Activated CD8-positive, alpha-beta memory T cell treated with anti-CD3 and anti-CD28 coated beads, Interleukin-2, amount 50 U/mL, for 48 hours (primary cell): ENCODE measurements at regions not wholly inside any gene's neighbourhood (a gene's known extent, or its start where the extent isn't known, plus 50 kb on each side); places are given as distances from the start of the nearest gene placed in this dataset.

Source experiments
- DNase-seq: peaks from one replicate; pipeline ENCODE4 v3.0.0-alpha.2; 2020

DNA sequence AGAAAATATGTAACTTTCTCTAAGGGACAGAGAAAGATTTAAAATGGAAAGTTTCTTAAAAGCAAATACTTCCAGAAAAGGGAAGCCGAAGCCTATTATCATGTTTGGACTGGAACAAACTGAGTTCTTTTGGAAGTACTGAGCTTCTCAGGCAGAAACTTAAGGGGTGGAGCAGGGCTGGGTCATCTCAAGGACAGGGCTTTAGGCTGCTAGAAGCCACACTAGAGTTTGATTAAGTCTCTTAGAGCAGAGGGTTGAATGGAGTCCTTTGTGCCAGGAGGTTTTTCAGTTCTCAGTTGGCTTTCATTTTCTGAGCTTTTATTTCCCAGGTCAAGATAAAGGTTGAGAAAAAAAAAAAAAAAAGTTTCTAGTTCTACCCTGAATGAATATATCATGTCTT, 432.7 kb downstream of the SLITRK5 start:
- DNase-seq: no peak

DNA sequence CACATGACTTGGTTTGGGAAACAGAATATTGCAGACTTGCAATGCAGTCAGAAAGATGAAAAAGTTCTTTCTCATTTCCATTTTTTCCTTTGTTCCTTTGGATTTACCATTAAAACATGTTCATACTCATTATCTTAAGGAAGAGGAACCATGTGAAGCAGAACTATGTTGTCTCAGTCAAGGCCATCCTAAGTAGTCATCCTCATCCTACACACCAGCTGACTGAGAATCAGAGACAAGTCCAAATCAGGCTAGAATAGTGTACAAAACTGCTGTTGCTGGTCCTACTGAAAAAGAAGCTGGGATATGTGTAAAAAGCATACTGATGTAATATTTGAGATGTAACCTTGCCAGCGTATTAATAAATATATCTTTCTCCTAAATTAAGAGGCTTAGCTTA, 433.4 kb downstream of the SLITRK5 start:
- no peak for DNase-seq

DNA sequence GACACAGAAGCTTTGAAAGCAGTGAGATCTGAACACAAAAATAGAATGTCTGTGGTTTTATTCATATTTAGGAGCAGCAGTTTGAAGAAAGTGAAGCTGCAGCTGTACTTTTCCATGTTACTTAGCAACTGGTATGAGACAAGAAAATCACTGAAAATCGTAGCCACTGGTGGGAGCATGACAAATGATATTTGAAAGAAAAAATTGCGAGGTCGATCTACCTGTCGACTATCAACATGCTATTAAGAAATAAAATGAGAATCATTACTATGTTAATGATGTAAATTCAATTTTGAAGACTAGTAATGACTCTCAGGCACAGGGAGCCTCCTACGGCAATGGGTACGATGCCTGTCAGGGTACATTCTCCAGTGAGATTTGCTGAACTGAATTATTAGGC, 436.4 kb downstream of the SLITRK5 start:
- DNase-seq: no peak

DNA sequence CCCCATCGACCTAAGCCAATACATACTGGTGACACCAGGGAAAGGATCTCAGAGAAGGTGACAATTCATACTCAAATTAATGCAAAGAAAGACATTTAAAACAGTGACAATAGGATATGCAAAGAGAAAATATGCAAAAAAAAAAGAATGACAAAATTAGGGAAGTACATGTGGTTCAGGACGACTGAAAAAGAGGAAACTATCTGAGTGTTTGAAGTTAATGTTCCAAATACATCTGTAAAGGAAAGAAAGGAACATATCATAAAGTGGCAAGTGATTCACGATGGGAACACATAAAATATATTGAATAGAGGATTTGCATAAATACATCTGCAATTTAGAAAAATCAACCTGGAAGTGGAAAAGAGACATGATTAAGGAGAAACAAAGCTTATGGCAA, 441.4 kb downstream of the SLITRK5 start:
- no peak for DNase-seq

DNA sequence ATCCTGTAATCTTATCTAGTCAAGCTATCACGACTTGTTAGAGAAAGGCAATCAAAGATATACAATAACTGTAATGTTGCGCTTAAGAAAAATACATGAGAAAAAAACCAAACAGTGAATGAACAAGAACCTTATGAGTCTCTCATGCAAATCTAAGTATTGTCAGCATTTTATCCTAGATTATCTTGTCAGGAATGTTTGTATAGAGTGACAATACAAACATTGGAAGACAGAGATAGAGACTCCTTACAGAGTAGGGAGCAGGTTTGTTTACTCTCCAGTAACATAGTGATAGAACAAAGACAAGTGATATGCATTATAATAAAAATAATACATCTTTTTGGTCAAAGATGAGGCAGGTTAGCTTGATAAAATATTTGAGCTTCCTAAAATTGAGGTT, 444.8 kb downstream of the SLITRK5 start:
- no peak for DNase-seq

DNA sequence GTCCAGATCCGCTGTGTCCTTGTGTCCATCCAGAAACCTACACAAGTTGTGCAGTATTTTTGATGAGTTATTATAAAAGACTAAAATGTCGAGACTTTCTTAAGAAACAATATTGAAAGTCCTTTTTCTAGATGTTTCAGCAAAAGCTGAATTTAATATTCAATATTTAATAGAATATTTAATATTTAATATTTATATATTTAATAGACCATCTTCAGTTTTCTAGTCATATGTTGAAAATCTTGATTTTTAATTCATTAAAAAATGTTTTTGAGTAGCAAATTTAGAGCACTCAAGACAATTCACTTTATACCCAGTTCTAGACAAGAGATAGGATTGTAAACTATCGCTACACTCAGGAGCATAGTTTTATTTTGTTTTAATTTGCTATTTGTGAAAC, 447.8 kb downstream of the SLITRK5 start:
- no peak for DNase-seq

DNA sequence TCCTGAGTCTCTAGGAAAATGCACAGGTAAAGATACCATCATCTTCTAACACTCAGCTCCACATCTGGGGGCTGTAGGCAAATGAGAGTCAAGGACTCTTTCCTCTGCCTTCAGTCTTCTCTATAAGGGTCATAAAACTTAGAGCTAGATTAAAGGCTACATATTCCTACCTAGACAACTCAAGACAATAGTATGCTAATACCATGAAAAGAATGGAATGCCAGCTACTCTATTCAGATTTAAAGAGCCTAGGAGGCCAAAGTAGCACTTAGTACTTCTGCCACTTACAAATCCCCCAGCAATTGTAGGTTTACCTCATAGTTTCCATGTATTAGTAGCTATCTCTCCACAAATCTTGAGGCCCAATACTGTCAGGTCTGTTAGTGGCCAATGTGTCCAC, 453.0 kb downstream of the SLITRK5 start:
- no peak for DNase-seq

DNA sequence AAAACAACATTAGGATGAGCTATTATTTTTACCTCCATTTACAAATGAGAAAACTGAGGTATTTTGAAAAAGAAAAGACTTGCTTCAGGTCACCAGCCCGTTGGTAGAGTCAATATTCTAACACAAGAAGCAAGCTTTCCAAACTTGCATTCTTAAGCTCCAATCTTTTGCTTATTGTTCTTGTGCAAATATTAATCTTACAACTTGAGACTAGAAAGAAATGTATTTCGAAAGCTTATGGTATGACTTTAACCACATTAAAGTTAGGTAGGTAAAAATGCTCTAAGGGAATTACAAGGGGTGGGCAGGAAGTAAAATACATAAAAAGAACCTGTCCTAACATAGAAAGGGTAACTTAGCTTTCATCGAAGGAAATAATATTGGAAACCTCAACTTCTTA, 453.9 kb downstream of the SLITRK5 start:
- DNase-seq: no peak

DNA sequence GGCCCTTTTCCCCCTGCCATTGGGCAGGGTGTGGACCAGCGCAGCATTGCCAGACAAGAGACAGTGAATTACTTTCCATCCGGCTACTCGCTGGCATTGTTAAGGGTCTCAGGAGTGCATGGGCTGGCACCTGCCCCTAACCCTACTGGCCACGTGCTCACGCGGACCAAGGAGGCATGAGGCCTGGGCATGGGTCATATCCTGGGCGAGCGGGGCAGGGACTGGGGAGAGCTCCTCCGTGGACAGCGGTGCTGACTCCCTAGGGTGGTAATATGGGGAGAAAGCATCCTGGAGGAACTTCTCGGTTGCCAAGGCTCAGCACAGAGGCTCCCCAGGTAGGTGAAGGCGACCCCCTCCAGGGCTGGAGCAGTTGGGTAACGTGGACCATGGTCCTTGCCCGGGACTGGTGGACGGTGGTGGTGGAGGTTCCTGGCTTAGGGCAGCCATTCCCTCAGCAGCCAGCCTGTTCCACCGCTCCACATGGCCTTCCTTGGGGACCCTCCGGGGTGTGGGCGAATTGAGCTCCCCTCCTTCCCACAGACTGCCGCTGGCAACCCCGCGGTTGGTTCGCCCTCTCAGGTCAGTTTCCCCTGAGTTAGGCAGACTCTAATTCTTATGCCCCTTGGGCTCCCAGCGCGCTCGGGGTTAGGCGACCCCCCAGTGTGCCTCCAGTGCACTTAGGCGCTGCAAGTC, 465.1 kb downstream of the SLITRK5 start:
- no peak for DNase-seq

DNA sequence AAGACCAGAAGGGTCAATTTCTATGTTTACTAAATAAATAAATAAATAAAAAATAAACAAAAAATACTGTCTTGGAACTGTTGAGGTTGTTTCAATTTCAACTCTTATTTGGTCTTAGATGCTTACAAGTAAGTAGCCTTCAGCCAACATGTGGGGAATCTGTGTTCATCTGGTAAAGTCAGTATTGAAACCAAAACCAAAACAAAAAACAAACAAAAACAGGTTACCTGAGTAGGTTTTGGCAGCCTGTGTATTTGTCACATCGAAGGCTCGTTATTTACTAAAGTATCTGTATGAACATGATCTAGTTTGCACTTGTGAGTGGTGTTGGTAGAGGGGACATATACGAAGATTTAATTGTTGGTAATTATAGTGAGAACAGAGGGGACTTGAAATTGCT, 471.5 kb downstream of the SLITRK5 start:
- no peak for DNase-seq

DNA sequence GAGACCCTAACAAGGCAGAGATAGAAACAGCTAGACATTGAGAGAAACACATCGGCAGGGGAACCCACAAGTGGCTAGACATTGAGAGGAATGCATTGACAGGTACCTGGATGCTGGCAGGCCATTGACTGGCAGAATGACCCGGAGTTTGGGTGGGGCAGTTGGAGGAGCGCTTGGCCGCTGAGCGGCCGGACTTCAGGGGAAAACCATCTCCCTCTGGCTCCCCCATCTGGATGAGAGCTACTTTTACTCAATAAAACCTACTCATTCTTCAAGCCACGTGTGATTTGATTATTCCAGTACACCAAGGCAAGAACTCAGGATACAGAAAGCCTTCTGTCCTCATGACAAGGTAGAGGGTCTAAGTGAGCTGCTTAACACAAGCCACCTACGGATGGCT, 473.4 kb downstream of the SLITRK5 start:
- DNase-seq: no peak

DNA sequence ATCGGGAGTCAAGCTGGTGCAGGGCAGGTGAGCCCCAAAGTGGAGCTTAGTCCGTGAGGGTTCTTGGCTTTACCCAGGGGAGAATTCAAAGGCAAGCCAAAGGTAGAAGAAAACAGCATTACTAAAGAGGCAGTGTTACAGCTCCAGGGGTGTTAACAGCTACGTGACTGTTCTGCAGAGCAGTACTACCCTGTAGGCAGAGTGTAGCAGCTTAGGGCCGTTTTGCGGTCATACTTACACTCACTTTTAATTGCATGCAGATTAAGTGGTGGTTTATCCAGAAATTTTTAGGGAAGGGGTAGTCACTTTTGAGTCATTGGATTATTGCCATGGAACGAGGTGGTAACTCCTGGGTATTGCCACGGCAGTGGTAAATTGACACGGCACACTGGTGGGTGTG, 482.2 kb downstream of the SLITRK5 start:
- no peak for DNase-seq

DNA sequence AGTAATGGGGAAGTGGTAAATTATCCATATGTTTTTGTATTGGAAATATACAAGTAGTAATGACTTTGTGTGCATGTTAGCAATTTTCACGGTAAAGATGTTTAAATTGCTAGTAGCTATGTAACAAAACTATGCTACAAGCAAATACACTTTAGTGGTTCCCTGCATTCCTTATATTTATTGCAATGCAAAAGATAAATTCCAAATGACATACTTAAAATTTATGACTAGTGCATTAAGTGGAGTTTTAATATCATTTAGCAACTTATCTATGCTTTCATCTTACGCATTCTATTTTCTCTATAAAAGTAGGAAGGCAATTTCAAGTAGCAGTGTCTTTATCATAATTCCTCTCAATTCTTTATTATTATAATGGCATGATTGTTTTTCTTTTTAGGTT, 482.8 kb downstream of the SLITRK5 start:
- DNase-seq: no peak

DNA sequence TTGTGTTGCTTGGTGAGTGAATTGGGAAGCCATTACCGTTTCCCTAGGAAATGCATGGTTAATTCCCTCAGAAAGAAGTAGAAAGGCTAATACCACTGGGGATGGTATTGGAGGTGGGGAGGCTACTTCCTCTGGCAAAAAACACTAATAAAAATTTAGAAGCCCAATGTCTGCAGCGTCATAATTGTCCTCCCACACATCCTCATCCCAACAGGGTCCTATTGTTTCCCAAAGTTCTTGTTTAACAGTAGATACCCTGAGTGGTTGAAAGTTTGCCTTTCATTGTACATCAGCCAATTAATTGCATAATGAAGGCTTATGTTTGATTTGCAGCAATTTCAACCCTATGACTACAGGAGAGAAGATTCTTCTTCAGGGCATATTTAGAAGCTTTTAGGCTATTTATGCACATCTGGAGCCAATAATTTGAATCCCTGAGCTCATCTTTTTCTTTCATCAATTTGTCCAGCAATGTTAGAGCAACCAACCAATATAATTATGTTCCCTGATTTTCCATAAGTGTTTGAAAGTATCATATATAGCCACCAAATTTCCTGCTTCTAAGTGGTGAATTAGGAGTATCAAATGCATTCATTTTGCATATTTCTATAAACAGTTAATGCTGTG, 491.0 kb downstream of the SLITRK5 start:
- no peak for DNase-seq

DNA sequence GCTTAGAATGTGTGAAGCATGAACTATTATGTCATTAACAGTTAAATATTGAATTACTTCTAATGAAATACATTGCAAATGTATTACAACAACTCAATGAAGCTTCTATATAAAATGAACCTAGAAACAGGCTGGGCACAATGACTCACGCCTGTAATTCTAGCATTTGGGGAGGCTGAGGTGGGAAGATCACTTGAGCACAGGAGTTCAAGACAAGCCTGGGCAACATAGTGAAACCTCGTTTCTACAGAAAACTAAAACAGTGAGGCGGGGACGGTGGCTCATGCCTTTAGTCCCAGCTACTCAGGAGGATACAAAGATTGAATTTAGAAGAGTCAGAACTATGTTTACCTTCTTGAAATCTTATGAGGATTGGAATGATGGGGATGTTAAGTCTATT, 505.1 kb downstream of the SLITRK5 start:
- no peak for DNase-seq

DNA sequence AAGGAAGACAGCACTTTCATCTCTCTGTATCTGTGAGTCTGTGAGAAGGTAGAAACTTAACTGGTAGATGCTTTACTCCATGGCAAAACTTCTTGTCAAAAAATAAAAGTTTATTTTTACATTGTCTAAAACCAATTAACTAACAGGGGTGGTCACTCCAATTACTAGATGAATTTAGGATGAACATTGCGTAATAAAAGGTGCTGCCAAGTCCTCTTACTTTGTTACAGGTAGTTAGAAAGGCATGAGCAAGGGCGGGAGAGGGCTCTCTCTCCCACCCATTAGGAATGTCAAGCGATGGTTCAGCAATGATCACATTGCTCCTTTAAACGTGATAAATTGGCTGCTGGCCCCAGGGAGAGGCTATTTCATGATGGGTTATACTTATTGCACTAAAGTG, 512.3 kb downstream of the SLITRK5 start:
- DNase-seq: no peak

DNA sequence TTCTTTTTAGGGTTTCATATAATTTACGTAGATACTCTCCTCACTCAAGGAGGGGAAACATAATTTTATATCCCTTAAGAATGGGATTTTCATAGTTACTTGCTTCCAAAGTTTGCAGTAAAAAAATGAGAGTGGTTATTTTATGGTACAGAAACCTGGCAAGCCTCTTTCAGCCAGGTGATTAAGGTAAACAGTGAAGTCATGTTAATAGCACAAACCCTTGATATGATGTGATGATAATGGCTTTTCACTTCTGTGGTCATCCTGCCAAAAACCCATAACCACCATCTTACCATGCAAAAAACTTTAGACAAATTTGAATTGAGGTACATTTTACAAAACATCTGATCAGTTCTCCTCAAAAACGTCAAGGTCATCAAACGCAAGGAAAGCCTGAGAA, 517.8 kb downstream of the SLITRK5 start:
- no peak for DNase-seq

DNA sequence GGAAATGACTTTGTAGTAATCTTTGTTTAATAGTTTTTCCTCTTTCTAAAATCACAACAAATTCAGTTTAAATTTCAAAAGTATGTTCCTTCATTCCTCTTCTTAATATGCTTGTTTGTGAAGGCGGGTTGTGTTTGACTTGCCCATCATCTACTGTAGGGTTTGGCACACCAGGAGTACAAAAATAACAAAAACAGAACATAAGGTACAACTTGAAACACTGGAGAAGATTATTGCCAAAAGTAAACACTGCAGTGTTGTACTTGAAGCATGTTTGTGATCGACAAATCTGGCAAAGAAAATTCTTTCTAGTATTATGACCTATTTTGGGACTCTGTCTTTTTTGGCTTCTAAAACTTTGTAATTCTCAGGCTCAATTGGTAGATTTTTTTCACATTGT, 518.6 kb downstream of the SLITRK5 start:
- no peak for DNase-seq

DNA sequence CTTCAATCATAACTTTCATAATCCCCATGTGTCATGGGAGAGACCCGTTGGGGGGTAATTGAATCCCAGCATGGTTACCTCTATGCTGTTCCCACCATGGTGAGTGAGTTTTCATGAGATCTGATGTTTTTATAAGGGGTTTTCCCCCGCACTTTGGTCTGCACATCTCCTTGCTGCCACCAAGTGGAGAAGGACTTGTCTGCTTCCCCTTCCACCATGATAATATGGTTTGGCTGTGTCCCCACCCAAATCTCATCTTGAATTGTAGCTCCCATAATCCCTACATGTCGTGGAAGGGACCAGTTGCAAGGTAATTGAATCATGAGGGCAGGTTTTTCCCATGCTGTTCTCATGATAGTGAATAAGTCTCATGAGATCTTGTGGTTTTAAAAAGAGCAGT, 524.9 kb downstream of the SLITRK5 start:
- DNase-seq: no peak

DNA sequence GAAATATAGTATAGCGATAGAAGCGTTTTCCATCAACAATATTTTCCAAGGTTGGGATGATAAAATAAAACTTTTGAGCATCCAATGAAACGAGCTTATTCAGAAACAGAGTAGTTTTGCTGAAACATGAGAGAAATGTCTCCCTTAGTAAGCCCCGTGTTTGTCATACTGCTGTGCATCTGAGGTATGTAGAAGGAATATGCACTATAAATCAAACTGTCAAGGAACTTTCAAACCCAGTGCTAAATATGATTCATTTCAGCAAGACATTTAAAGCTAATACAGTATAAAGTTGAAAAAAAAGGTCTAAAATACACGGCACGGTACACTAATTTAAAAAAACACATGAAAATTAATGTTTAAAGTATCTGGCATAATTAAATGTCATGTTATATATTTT, 546.2 kb downstream of the SLITRK5 start:
- no peak for DNase-seq

DNA sequence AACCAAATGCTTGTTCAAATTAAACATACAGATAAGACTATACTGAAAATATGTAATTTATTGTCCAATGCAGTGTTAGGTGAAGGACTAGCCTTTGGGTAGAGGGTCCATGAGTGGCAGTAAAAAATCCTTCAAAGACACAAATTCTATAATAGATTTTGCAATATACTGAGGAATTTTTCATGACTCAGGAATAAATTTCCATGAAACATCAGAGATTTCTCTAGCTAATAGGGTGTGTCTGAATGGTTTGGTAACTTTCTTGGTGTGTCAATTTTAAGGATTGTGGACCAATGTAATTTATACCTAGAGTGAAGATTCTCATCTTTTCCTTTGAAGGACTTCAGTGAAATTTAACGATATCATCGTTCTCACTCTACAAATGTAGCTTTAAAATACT, 546.7 kb downstream of the SLITRK5 start:
- no peak for DNase-seq

DNA sequence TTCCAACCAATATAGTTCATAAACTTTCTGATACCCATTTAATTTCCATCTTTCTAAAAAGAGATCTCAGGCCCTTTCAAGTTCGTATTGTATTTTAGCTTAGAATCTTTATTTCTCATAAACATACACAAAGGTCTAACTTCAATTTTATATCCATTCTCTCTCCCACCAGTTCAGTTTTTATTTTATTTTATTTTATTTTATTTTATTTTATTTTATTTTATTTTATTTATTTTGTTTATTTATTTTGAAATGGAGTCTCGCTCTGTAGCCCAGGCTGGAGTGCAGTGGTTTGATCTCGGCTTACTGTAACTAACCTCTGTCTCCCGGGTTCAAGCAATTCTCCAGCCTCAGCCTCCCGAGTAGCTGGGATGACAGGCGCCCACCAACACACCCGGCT, 552.8 kb downstream of the SLITRK5 start:
- DNase-seq: no peak

DNA sequence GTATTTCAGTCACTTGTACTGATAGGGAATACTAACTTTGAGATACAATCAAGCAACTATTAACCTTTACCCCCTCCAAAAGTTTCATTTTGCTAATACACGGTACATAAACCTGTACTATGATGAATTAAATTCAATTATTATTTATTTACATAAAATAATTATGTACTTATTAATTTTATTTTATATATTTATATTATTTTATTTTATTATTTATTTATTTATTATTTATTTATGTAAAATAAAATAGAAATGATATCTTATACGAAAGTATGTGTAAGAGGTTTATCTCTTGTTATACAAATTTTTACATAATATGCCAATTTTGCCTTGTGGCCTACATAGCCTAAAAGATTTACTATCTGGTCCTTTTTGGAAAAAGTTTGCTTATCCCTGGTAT, 564.3 kb downstream of the SLITRK5 start:
- DNase-seq: no peak

DNA sequence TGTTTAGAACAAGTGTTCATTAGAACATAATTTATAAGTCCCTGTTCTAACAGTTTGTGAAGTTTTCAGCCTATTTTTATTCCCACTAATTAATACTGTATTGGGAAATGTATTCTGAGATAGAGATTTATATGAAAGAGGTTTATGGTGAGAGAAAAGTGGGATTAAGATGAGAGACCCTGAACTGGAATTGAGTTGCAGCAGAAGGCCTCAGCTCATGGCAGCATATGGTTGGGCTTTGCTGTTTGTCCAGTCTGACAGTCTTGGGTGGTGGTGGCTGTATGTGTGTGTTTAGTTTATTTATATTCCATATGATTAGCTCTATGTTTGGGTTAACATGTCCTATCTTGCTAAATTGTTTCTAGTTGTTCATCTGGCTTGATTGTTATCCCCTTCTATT, 575.1 kb downstream of the SLITRK5 start:
- DNase-seq: no peak

DNA sequence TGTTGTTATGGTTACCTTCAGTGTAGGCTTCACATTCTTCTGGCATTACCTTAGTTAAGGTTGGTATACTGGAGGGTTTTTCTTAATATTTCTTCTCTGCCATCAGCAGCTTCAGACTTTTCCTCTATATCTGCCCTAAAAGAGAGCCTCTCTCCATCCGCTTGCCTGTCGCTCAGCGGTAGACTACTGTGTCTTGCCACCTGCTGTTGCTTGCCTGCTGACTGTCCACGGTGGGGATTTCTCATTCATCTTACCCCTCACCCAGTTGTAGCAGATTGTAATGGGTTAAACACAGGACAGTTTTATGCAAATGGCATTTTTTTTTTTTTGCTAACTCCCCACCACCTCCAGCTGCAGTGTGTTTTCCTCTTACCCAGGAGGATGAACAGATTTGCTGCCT, 577.2 kb downstream of the SLITRK5 start:
- DNase-seq: no peak
